Endothelial cell of umbilical vein (primary cell): ENCODE measurements at regions not wholly inside any gene's neighbourhood (a gene's known extent, or its start where the extent isn't known, plus 50 kb on each side); places are given as distances from the start of the nearest gene placed in this dataset.

Experiments
- BruUV-seq: library from RNA; stranded (reverse); fragments of 400-500 nt; replicated peaks from 2 replicates; lab custom pipeline; 2021; lab: Mats Ljungman, UMichigan
- CTCF ChIA-PET: fragments of 300-600, 350-600 bp; sonication (Branson Sonifier 250); formaldehyde crosslinking; loops from one replicate; lab custom pipeline; 2021; ENCODE audit warnings: antibody characterized with exemption, inconsistent platforms; lab: Charles Lee
- POLR2A ChIA-PET: fragments of 300-600, 350-600 bp; sonication (Branson Sonifier 250); formaldehyde crosslinking; loops from one replicate; lab custom pipeline; 2021; ENCODE audit warnings: antibody characterized with exemption, inconsistent platforms; lab: Charles Lee
- DNase-seq: peaks from one replicate; pipeline ENCODE4 v3.0.0-alpha.2; 2011; ENCODE audit warnings: low read depth, low spot score
- FAIRE-seq: peaks from 2 replicates; lab custom pipeline; 2011; peaks lifted over from hg19 to GRCh38; lab: Jason Lieb, UNC
- H2AFZ ChIP-seq: 2 replicates; pipeline ENCODE4 v1.6.0; 2012; ENCODE audit warnings: low read depth, low read length, control low read depth, inconsistent platforms
- H3K27ac ChIP-seq: 2 replicates; pipeline ENCODE4 v1.5.1; 2011; ENCODE audit warnings: low read depth, mild to moderate bottlenecking, control low read depth, low read length, moderate library complexity; ENCODE audit not compliant: insufficient read depth
- H3K27me3 ChIP-seq, 2 experiments: 2 replicates each; pipeline versions ENCODE4 v1.6.0 to v1.6.1; 2011; ENCODE audit warnings: low read length in 2 of 2, mixed read lengths in 1 of 2; ENCODE audit not compliant: control insufficient read depth in 2 of 2, insufficient read depth in 2 of 2
- H3K36me3 ChIP-seq, 2 experiments: 2 replicates in 1 of 2; 3 replicates in 1 of 2; pipeline ENCODE4 v1.5.1; 2011; ENCODE audit warnings: low read length in 2 of 2, mild to moderate bottlenecking in 1 of 2, moderate library complexity in 1 of 2; ENCODE audit not compliant: control insufficient read depth in 2 of 2, insufficient read depth in 2 of 2; ENCODE audit errors: extremely low read depth in 1 of 2
- H3K4me1 ChIP-seq: 3 replicates; pipeline ENCODE4 v1.5.1; 2011; ENCODE audit warnings: mild to moderate bottlenecking, low read length; ENCODE audit not compliant: control insufficient read depth, insufficient read depth; ENCODE audit errors: extremely low read depth
- H3K4me2 ChIP-seq: 2 replicates; pipeline ENCODE4 v1.6.1; 2011; ENCODE audit warnings: low read length, control low read depth, mixed read lengths; ENCODE audit not compliant: insufficient read depth
- H3K4me3 ChIP-seq, 3 experiments: fragments of 200-600 bp in 1 of 3; sonication (generic), shearing (Covaris generic) in 1 of 3; replicated peaks in 1 of 3; 2 replicates each; pipeline ENCODE4 v1.5.1; 2011 to 2016; ENCODE audit warnings: control low read depth in 3 of 3, low read length in 3 of 3, mild to moderate bottlenecking in 2 of 3, inconsistent platforms in 1 of 3, low read depth in 1 of 3, moderate library complexity in 1 of 3; ENCODE audit not compliant: insufficient read depth in 1 of 3
- H3K79me2 ChIP-seq: 2 replicates; pipeline ENCODE4 v1.6.0; 2012; ENCODE audit warnings: low read length, inconsistent platforms; ENCODE audit not compliant: control insufficient read depth, insufficient read depth
- H3K9ac ChIP-seq: replicated peaks from 2 replicates; pipeline ENCODE3; 2011; ENCODE audit warnings: low read length, control low read depth; ENCODE audit not compliant: insufficient read depth; ENCODE audit errors: extremely low read depth
- H3K9me1 ChIP-seq: replicated peaks from 3 replicates; pipeline ENCODE4 v1.6.0; 2011; ENCODE audit warnings: mild to moderate bottlenecking, low read length; ENCODE audit not compliant: control insufficient read depth, insufficient read depth; ENCODE audit errors: extremely low read depth
- H3K9me3 ChIP-seq: replicated peaks from 2 replicates; pipeline ENCODE4 v1.5.1; 2012; ENCODE audit warnings: low read length, inconsistent platforms; ENCODE audit not compliant: control insufficient read depth, insufficient read depth
- H4K20me1 ChIP-seq: replicated peaks from 2 replicates; pipeline ENCODE3; 2011; ENCODE audit warnings: mild to moderate bottlenecking, low read length; ENCODE audit not compliant: control insufficient read depth, insufficient read depth; ENCODE audit errors: extremely low read depth
- CTCF ChIP-seq, 2 donors: IDR thresholded peaks; 1 replicate in 1 of 2; 2 replicates in 1 of 2; pipeline ENCODE4 v1.5.1; 2011; ENCODE audit warnings: low read length in 2 of 2, mild to moderate bottlenecking in 2 of 2, moderate library complexity in 2 of 2, control low read depth in 1 of 2, inconsistent platforms in 1 of 2, low read depth in 1 of 2; ENCODE audit not compliant: insufficient read depth in 1 of 2; ENCODE audit errors: extremely low read depth in 1 of 2
- FOS ChIP-seq: IDR thresholded peaks from 2 replicates; pipeline ENCODE4 v1.6.1; 2011; ENCODE audit warnings: mild to moderate bottlenecking, low read length, moderate library complexity, borderline replicate concordance; ENCODE audit not compliant: insufficient read depth
- GATA2 ChIP-seq: IDR thresholded peaks from 2 replicates; pipeline ENCODE4 v1.7.0; 2011; ENCODE audit warnings: low read depth, mild to moderate bottlenecking, moderate library complexity, mixed read lengths, low read length; ENCODE audit not compliant: insufficient read length, insufficient read depth
- JUN ChIP-seq: IDR thresholded peaks from 2 replicates; pipeline ENCODE4 v1.6.1; 2011; ENCODE audit warnings: borderline replicate concordance, low read depth; ENCODE audit not compliant: insufficient read length, insufficient read depth
- MAX ChIP-seq: IDR thresholded peaks from 2 replicates; pipeline ENCODE4 v1.6.1; 2011; ENCODE audit not compliant: insufficient read depth, insufficient read length
- MYC ChIP-seq: IDR thresholded peaks from one replicate; pipeline ENCODE4 v1.6.1; 2011; ENCODE audit warnings: mild to moderate bottlenecking, low read depth, low read length
- POLR2A ChIP-seq: IDR thresholded peaks from 2 replicates; pipeline ENCODE4 v1.6.1; 2012; ENCODE audit warnings: low read depth, mild to moderate bottlenecking, control low read depth, low read length
- POLR2AphosphoS5 ChIP-seq: IDR thresholded peaks from 2 replicates; pipeline ENCODE4 v1.6.1; 2012; ENCODE audit warnings: low read depth, mild to moderate bottlenecking, control low read depth, low read length, moderate library complexity; ENCODE audit not compliant: insufficient read depth
- dilution Hi-C: fragments of 300-500 bp; cut with MboI; formaldehyde crosslinking; loops from one replicate; pipeline ENCODE4 v1.15.0; 2019; ENCODE audit warnings: low sequenced_read_pairs; ENCODE audit not compliant: extremely low pct_ligation_motif_present
- intact Hi-C: fragments of 100-400 bp; cut with micrococcal nuclease; formaldehyde crosslinking; loops from one replicate; pipeline ENCODE4 v1.10.0; 2022

DNA sequence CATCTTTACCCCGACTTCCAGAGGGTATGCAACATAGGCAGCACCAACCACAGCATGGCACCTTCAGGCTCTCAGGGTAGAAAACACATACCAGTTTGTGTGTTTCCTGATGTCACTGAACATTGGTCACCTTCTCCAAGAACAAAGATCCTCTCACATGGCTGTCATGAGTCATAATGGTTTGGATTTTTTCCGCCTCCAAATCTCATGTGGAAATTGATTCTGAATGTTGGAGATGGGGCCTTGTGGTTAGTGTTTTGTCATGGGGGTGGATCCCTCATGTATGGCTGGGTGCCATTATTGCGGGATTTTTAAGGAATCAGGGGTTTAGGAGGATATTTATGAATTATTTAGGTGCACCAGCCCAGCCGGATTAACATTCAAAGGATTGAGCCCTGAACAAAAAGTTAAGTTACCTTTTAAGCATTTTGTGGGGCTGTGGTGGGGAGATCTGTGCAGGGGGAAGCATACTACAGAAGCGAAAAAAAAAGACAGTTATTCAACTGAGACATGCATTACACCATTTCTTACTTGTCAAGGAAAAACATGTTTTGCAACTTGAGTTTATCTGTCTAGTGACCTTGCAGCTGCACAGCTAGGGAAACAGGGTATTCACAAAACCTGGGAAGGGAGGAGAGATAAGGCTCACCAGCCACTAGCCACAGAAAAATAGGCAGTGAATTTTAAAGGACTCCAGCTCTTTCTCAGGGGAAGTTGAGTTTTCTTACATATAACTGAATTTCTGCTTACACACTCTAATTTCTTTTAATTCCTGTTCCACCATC, 774.1 kb upstream of the AUTS2 start:
- BruUV-seq, result no TSS peak
- intact Hi-C loops, result no loop called here
- TF ChIP-seq POLR2A (no peak), MYC (no peak), FOS (no peak), JUN (no peak), CTCF (IDR thresholded peaks at IDR 0.05; ENCODE audit: extremely low read depth in 1 of 2, insufficient read depth in 1 of 2, low read depth in 1 of 2, low read length in 2 of 2) (no peak), POLR2AphosphoS5 (no peak), GATA2 (no peak), MAX (no peak)
- no peak overlapping the region for H3K4me3 ChIP-seq
- no peak overlapping the region for H3K27ac ChIP-seq
- no peak overlapping the region for H3K4me2 ChIP-seq
- ChIA-PET CTCF (no interaction called here), POLR2A (no interaction called here)
- no peak overlapping the region for H2AFZ ChIP-seq
- peaks cover 6% of the 10 kb centered on the region for H3K9me3 ChIP-seq
- no peaks in the 10 kb centered on the region for H3K4me1 ChIP-seq
- no peaks in the 10 kb centered on the region for H3K79me2 ChIP-seq
- no peaks in the 10 kb centered on the region for H3K27me3 ChIP-seq
- H3K9ac ChIP-seq, result no peak overlapping the region
- FAIRE-seq, result no peak
- dilution Hi-C loops, result no loop called here
- DNase-seq, result no peak
- H4K20me1 ChIP-seq, result no peaks in the 10 kb centered on the region
- no peaks in the 10 kb centered on the region for H3K36me3 ChIP-seq
- H3K9me1 ChIP-seq, result no peaks in the 10 kb centered on the region
